Testis (tissue), 2 donors: ENCODE measurements at regions not wholly inside any gene's neighbourhood (a gene's known extent, or its start where the extent isn't known, plus 50 kb on each side); places are given as distances from the start of the nearest gene placed in this dataset.
"Not testable (repeated sequence)": the region's sequence is repeated elsewhere in the genome, so short reads cannot be mapped to it uniquely, and the experiment has no call there.

Experiments
- POLR2A ChIP-seq: fragments of 450-650 bp; IDR thresholded peaks from one replicate; pipeline ENCODE4 v1.6.1; 2017; ENCODE audit warnings: antibody characterized with exemption, mild to moderate bottlenecking, moderate library complexity
- TF ChIP-seq, protein P1 (sequence below), 3 experiments: fragments of 450-650 bp in 2 of 3; fragments of 200-600 bp in 1 of 3; sonication (generic) in 1 of 3; IDR thresholded peaks; one replicate each; pipeline ENCODE4 v1.5.1; 2016 to 2019; ENCODE audit warnings: antibody characterized with exemption in 3 of 3, mild to moderate bottlenecking in 2 of 3, moderate library complexity in 1 of 3

DNA sequence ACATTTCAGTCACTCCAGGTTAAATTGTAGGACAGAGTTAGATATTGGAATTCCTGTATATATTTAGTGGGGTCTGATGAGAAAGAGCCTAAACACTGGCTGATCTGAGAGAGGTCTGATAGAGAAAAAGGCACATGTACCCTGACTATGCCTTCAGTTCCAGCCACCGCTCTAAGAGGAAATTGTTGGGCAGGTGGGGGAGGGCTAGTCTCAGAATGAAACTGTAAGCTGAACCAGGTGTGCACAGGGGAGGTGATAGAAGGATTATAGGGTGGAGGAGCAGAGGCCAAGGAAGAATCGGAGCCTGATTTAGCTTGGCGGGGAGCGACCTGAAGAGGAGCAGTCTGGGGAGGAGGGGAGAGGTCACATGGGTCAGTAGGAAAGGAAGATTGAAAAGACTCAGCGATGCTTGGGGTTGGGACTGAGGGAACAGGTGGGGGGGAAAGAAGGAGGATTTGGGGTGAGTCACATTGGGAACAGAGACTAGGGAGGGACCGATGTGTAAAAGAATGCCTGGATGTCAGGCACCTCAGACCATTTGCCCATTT is 74.3 kb upstream of the SIRPG start:
- TF ChIP-seq POLR2A, result not testable (repeated sequence)
- TF ChIP-seq, protein P1, sequence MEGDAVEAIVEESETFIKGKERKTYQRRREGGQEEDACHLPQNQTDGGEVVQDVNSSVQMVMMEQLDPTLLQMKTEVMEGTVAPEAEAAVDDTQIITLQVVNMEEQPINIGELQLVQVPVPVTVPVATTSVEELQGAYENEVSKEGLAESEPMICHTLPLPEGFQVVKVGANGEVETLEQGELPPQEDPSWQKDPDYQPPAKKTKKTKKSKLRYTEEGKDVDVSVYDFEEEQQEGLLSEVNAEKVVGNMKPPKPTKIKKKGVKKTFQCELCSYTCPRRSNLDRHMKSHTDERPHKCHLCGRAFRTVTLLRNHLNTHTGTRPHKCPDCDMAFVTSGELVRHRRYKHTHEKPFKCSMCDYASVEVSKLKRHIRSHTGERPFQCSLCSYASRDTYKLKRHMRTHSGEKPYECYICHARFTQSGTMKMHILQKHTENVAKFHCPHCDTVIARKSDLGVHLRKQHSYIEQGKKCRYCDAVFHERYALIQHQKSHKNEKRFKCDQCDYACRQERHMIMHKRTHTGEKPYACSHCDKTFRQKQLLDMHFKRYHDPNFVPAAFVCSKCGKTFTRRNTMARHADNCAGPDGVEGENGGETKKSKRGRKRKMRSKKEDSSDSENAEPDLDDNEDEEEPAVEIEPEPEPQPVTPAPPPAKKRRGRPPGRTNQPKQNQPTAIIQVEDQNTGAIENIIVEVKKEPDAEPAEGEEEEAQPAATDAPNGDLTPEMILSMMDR (IDR thresholded peaks at IDR 0.05), result not testable (repeated sequence)
